CD4-positive, alpha-beta T cell treated with Interleukin-15 for 1 hour (primary cell): ENCODE measurements at regions not wholly inside any gene's neighbourhood (a gene's known extent, or its start where the extent isn't known, plus 50 kb on each side); places are given as distances from the start of the nearest gene placed in this dataset.
"Not testable (repeated sequence)": the region's sequence is repeated elsewhere in the genome, so short reads cannot be mapped to it uniquely, and the experiment has no call there.

Experiments
- DNase-seq: peaks from one replicate; pipeline ENCODE4 v3.0.0-alpha.2; 2020

- no peak for DNase-seq
Observed at GRCh38 chr3:33957176-33957575, 158.7 kb downstream of the PDCD6IP start.

GRCh38 chr3:33958661-33959060, 160.2 kb downstream of the PDCD6IP start:
- no peak for DNase-seq

DNA sequence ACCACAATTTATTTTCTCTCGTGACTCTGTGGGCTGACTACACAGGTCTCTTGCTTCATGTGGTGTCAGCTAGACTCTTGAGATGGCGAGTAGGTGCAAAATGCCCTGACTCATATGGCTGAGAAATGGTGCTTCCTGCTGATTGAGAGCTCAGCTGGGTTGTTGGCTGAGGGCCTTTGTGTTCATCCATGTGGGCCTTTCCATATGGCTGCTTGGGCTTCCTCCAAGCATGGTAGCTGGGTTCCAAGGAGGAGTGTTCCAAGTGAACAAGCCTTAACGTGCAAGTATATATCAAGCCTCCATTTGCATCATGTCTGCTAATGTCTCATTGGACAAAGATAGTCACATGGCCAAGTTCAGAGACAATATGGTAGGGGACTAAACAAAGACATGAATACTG, 164.0 kb downstream of the PDCD6IP start:
- DNase-seq = no peak

- not testable (repeated sequence) for DNase-seq
Observed at GRCh38 chr3:33970180-33970579, 171.8 kb downstream of the PDCD6IP start.

- no peak for DNase-seq
Observed at GRCh38 chr3:33971055-33971454, 172.6 kb downstream of the PDCD6IP start.

- DNase-seq = no peak
Observed at GRCh38 chr3:33975463-33975862, 177.0 kb downstream of the PDCD6IP start.

GRCh38 chr3:33977227-33977626, 178.8 kb downstream of the PDCD6IP start:
- DNase-seq = no peak

- DNase-seq = no peak
Observed at GRCh38 chr3:33980252-33980651, 181.8 kb downstream of the PDCD6IP start.

DNA sequence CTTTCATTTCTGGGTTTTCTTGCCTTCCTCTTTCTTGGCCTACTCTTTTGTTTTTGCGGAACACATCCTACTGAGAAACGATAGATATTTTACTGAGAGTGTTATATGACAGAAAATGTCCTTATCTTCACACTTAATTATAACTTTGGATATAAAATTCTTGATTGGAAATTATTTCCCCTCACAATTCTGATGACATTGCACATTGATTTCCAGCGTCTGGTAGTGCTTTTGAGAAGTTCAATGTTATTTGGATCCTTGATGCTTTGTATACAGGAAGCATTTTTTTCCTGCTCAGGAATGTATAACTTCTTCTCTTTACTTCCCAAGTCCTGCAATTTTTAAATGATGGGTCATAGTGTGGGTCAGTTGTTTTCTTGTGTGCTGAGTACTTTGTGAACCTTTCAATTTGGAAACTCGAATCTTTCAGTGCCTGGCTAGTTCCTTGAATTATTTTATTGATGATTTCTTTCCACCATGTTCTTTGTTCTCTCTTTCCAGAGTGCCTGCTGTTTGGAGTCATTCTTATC, 183.9 kb downstream of the PDCD6IP start:
- DNase-seq = no peak

- not testable (repeated sequence) for DNase-seq
Observed at GRCh38 chr3:33982949-33983348, 184.5 kb downstream of the PDCD6IP start.

- no peak for DNase-seq
Observed at GRCh38 chr3:33989229-33989628, 190.8 kb downstream of the PDCD6IP start.

GRCh38 chr3:33991673-33992072, 193.2 kb downstream of the PDCD6IP start:
- no peak for DNase-seq

DNA sequence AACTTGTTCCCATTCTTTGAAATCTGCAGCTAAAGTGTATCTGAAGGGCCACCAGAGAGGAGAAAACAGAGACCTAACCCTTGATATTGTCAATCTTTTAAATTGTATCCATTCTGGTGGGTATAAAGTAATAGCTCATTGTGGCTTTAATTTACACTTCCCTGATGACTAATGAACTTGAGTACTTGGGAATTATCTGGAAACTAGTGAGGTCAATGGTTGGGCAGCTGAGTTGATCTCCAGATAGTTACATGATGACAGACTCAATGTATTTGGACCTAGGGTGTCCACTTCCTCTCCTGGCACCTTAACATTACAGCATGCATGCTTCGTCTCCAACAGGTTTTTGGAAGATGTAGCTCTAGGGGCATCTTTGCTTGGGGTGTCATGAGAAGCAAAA, 195.2 kb downstream of the PDCD6IP start:
- DNase-seq = no peak

DNA sequence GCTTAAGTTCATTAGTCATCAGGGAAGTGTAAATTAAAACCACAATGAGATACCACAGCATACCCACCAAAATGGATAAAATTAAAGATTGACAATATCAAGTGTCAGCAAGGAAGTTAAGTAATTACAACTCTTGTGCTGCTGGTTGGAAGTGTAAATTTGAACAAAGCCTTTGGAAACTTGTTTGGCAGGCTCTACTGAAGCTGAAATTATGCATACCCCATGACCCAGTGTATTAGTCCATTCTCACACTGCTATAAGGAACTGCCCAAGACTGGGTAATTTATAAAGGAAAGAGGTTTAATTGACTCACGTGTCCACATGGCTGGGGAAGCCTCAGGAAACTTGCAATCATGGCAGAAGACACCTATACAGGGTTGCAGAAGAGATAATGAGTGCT, 196.1 kb downstream of the PDCD6IP start:
- no peak for DNase-seq

- DNase-seq = no peak
Observed at GRCh38 chr3:34000301-34000700, 201.9 kb downstream of the PDCD6IP start.

DNA sequence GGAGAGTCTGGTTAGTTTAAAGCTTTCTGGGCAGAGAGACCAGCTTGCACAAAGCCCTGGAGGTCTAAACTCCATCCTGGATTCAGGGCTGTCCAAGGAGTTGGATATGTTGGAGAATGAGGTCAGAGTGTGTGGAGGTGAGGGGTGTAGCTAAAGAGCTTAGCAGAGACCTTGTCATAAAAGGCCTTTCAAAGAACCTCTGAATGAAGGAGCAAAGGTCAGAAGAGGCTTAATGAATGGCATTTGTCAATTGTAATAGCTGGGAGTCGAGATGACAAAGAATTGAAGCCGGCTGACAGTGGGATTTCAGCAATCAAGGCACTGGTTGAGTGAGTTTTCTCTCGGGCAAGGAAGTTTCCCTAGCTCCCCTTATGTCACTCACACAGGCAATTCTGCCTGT, 202.6 kb downstream of the PDCD6IP start:
- no peak for DNase-seq

DNA sequence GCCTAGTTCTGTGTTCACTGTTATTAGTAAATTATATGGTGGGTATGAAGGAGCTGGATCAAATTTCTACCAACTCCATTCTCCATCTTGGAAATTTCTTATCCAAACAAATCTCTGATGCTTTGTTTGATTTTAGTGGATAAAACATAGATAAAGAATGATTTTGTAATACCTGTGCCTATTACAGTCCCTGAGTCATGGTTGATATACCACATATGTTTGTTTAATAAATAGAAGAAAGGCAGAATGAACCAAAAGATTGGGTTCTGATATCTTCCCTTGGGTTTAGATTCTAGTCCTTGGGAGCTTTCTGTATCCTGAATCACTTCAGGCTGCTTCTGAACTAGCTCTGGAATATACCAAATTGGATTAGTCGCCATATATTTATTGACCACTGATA, 203.6 kb downstream of the PDCD6IP start:
- no peak for DNase-seq

GRCh38 chr3:34002569-34003100, 204.2 kb downstream of the PDCD6IP start:
- no peak for DNase-seq

- DNase-seq = no peak
Observed at GRCh38 chr3:34005886-34006285, 207.5 kb downstream of the PDCD6IP start.

GRCh38 chr3:34008191-34008590, 209.8 kb downstream of the PDCD6IP start:
- no peak for DNase-seq

GRCh38 chr3:34008836-34009809, 210.7 kb downstream of the PDCD6IP start:
- no peak for DNase-seq

DNA sequence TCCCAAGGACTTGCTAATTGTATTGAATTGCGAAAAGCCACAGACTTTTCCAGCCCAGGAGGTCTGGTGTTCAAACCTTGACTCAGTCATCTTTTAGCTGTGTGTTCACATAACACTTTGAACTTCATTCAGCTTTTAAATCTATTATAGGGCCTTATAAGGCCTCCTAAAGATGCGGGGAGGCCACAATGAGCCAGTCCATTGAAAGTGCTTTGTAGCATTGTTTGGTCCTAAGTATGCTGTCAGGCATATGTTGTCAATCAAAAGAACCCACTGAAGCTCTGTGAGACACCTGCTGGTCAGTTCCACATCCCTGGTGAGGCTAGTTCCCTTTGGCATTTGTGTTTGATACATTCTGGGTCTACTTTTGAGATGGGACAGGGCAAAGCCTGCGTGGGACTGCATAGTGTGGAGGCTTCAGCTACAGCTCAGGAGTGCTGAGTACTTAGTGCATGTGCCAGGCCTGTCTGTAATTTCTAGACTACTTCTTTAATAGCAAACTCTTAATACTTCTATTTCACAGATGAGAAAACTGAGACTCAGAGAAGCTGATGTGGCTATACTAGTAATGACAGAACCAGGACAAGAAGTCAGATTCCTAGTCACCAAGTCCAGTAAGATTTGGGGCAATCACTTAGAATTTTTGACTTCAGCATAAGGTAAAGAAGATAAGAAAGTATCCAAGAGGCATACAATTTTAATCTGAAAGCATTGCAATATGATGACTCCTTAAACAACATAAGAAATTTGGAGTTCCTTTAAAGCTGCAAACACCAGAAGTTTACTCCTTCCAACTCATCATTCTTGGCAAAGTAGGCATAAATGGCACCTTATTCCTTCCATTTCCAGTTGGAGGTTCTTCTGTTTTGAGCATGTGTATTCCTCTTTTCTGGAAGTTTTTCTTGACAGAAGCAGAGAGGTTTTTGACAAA, 213.0 kb downstream of the PDCD6IP start:
- DNase-seq = no peak

GRCh38 chr3:34012102-34012461, 213.7 kb downstream of the PDCD6IP start:
- DNase-seq = no peak
